ENCODE measurements at regions not wholly inside any gene's neighbourhood (a gene's known extent, or its start where the extent isn't known, plus 50 kb on each side); places are given as distances from the start of the nearest gene placed in this dataset.

DNA sequence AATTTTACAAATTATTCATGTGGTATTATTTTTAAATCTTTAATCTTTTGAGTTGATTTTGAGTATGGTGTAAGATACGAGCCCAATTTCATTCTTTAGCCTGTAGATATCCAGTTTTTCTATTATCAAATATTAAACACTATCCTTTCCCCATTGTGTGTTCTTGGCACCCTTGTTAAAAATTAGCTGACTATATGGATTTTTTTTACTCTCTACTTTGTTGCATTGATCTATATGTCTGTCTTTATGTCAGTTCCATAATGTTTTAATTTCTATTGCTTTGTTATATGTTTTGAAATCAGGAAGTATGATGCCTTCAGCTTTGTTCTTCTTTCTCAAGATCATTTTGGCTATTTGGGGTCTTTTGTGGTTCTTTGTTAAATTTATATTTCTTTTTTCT is 80.9 kb upstream of the ZNF804A start:
- TF ChIP-seq CTCF (IDR thresholded peaks at IDR 0.05; ENCODE audit: borderline replicate concordance, control extremely low read depth, extremely low read depth, insufficient read depth, missing control alignments), result no peak
- in situ Hi-C loops (cut with MboI; ENCODE audit: low sequenced_read_pairs, unreplicated experiment), result no loop called here
- DNase-seq (ENCODE audit: low spot score), result no peak

DNA sequence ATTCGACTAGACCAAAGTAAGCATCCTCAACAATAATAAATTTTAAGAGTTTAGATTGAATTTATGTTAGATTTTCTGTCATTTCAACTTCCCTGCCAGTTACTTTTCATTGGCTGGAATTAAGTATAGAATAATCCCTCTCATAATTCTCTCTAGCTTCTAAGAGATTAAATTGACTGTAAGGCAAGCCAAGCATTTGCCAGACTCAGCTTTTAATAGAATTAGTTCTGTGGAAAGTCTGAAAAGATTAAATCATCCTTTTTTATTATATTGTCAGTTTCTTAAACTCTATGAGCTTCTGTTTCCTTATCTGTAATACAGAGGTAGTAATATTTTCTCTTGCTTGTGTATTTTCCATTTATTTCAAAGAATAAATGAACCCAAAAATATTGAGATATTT is 77.9 kb upstream of the ZNF804A start:
- in situ Hi-C loops (cut with MboI; ENCODE audit: low sequenced_read_pairs, unreplicated experiment), result no loop called here
- DNase-seq (ENCODE audit: low spot score), result no peak
- no peak for TF ChIP-seq CTCF (IDR thresholded peaks at IDR 0.05; ENCODE audit: borderline replicate concordance, control extremely low read depth, extremely low read depth, insufficient read depth, missing control alignments)

GRCh38 chr2:184523732-184524131 is 74.6 kb upstream of the ZNF804A start:
- DNase-seq (ENCODE audit: low spot score), result no peak
- in situ Hi-C loops (cut with MboI; ENCODE audit: low sequenced_read_pairs, unreplicated experiment), result no loop called here
- no peak for TF ChIP-seq CTCF (IDR thresholded peaks at IDR 0.05; ENCODE audit: borderline replicate concordance, control extremely low read depth, extremely low read depth, insufficient read depth, missing control alignments)

DNA sequence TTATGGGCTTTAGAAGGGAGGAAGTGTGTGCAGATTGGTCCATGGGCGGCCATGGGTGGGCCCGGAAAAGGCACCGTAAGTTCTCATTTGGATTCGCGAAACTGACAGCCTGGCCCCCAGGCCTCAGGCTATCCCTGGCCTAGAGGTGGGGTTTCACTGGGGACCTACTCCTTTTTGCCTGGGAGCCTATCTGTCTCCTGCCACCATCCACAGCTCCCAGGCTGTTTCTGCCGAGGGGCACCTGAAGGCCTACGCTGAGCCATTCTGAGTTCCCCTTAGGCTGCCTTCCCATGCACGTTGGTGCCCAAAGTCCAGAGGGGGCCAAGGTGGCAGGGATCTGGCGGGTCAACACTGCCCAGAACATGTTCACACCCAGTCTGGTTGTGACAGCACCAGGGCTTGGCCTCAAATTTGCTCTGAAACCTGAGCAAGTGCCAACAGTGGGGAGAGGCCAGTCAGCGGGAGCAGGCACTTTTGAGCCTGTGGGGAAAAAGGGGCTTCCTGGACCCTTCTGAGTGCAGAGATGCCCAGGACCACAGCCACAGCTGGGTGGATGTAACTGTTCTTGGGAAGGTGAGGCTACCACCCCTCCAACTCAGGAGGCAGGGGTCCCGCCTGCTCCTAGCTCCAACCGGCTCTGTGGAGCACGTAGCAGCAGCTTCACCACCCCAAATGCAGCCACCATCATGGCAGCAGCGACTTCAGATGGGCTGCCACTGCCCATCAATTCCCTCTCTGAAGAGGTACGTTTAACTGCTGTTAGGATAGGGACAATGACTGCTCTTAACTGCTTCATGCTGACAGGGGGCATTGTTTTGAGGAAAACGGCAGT is 73.6 kb upstream of the ZNF804A start:
- in situ Hi-C loops (cut with MboI; ENCODE audit: low sequenced_read_pairs, unreplicated experiment), result no loop called here
- no peak for TF ChIP-seq CTCF (IDR thresholded peaks at IDR 0.05; ENCODE audit: borderline replicate concordance, control extremely low read depth, extremely low read depth, insufficient read depth, missing control alignments)
- DNase-seq (ENCODE audit: low spot score), result no peak

- DNase-seq (ENCODE audit: low spot score), result no peak
- no peak for TF ChIP-seq CTCF (IDR thresholded peaks at IDR 0.05; ENCODE audit: borderline replicate concordance, control extremely low read depth, extremely low read depth, insufficient read depth, missing control alignments)
- in situ Hi-C loops (cut with MboI; ENCODE audit: low sequenced_read_pairs, unreplicated experiment), result no loop called here
Measured at GRCh38 chr2:184527058-184527457, 71.3 kb upstream of the ZNF804A start.

DNA sequence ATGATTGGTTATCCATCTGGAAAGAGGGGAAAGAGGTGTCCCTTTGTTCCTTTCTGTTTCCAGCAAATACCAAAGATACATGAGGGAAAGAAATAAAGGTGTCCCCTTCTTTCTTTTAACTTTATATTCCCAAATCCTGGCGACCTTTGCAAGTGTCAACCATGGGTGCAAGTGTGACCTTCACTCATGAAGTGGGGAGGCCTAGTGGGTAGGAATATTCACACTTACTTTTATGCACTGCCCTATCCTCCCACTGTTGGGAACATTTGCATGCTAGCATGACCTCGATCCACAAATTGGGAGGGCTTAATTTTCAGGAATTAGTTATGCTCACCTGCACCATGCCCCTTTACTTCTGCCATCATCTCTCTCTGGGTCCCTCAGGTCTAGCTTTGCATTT is 70.2 kb upstream of the ZNF804A start:
- DNase-seq (ENCODE audit: low spot score), result no peak
- no peak for TF ChIP-seq CTCF (IDR thresholded peaks at IDR 0.05; ENCODE audit: borderline replicate concordance, control extremely low read depth, extremely low read depth, insufficient read depth, missing control alignments)
- in situ Hi-C loops (cut with MboI; ENCODE audit: low sequenced_read_pairs, unreplicated experiment), result no loop called here
